ENCODE measurements at regions not wholly inside any gene's neighbourhood (a gene's known extent, or its start where the extent isn't known, plus 50 kb on each side); places are given as distances from the start of the nearest gene placed in this dataset.

DNA sequence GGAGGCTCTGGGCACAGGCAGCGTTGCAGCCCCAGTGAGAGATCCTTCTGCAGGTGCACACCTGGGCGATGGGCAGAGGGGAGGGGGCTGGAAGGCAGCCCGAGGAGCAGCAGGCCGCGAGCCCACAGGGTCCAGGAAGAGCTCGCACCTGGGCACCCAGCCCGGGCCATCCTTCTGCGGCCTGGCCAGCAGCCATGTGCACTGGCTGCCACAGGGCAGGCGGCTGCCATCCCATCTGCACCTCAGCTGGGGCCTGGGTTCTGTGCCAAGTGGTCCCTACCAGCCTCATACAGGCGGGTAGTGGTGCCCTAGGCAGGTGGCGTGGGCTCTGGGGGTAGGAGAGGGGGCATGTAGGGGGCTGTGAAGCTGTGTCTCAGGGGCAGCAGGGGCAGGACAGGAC is 197.2 kb downstream of the RBFOX3 start:
- TF ChIP-seq MXI1 (conservative IDR thresholded peaks at IDR 0.05; ENCODE audit: poor library complexity, severe bottlenecking) (no peak), EZH2 (IDR thresholded peaks at IDR 0.05; ENCODE audit: borderline replicate concordance, insufficient read depth, low read length, poor library complexity, severe bottlenecking) (no peak), TAF1 (IDR thresholded peaks at IDR 0.05; ENCODE audit: low read depth) (no peak), EP300 (conservative IDR thresholded peaks at IDR 0.05; ENCODE audit: poor library complexity, severe bottlenecking) (no peak), POLR2AphosphoS5 (IDR thresholded peaks at IDR 0.05) (no peak), RAD21 (conservative IDR thresholded peaks at IDR 0.05) (no peak), REST (IDR thresholded peaks at IDR 0.05; ENCODE audit: borderline replicate concordance) (no peak), SMC3 (conservative IDR thresholded peaks at IDR 0.05; ENCODE audit: poor library complexity) (no peak)
- H3K36me3 ChIP-seq (ENCODE audit: insufficient read depth, low read length) = no peaks in the 10 kb centered on the region
- H3K9me2 ChIP-seq (ENCODE audit: insufficient read depth, low read length) = no peaks in the 10 kb centered on the region
- H3F3A ChIP-seq (ENCODE audit: insufficient read depth, low read length, poor library complexity, severe bottlenecking) = no peaks in the 10 kb centered on the region
- no peak overlapping the region for H3K27ac ChIP-seq (ENCODE audit: low read length)
- H3K9me3 ChIP-seq (ENCODE audit: low read length) = no peaks in the 10 kb centered on the region
- H3K79me2 ChIP-seq (replicated peaks; ENCODE audit: insufficient read depth, low read length) = no peaks in the 10 kb centered on the region
- H3K4me2 ChIP-seq (ENCODE audit: low read length) = no peak overlapping the region
- no peak overlapping the region for H2AFZ ChIP-seq (ENCODE audit: low read depth, low read length)
- H3K4me3 ChIP-seq (ENCODE audit: low read length) = no peak overlapping the region
- H4K20me1 ChIP-seq (ENCODE audit: insufficient read depth) = no peaks in the 10 kb centered on the region
- H3K27me3 ChIP-seq (ENCODE audit: insufficient read depth, low read depth, low read length) = no peaks in the 10 kb centered on the region
- H3K9ac ChIP-seq (ENCODE audit: low read length) = no peak overlapping the region

DNA sequence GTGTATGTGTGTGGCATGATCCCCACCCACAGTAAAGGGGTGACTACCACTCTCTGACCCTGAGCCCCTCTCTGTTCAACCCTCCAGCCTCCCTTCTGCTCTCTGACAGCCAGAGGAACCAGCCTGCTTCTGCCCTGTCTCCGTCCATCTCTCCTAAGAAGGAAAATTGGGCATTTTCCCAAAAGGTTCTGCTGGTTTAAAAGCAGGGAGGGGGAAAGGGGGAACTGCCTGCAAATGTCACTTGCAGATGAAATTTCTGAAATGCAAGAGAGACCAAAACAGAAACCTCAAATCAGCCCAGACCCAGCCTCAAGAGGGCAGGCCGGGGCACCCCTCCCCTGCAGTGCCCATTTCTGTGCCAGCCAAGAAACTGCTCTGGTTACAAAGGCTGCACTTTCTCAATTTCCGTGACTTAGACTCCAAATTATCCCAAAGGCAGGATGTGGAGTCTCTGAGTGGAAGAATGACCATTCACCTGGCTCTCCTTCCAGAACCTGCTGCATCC is 197.9 kb downstream of the RBFOX3 start:
- Histone ChIP-seq H2AFZ (ENCODE audit: low read depth, low read length) (no peak overlapping the region), H3F3A (ENCODE audit: insufficient read depth, low read length, poor library complexity, severe bottlenecking) (no peaks in the 10 kb centered on the region), H3K9me2 (ENCODE audit: insufficient read depth, low read length) (no peaks in the 10 kb centered on the region), H3K27ac (ENCODE audit: low read length) (no peak overlapping the region), H3K79me2 (replicated peaks; ENCODE audit: insufficient read depth, low read length) (no peaks in the 10 kb centered on the region), H3K36me3 (ENCODE audit: insufficient read depth, low read length) (no peaks in the 10 kb centered on the region), H4K20me1 (ENCODE audit: insufficient read depth) (no peaks in the 10 kb centered on the region), H3K27me3 (ENCODE audit: insufficient read depth, low read depth, low read length) (no peaks in the 10 kb centered on the region), H3K9ac (ENCODE audit: low read length) (no peak overlapping the region), H3K4me3 (ENCODE audit: low read length) (no peak overlapping the region), H3K4me2 (ENCODE audit: low read length) (no peak overlapping the region), H3K9me3 (ENCODE audit: low read length) (no peaks in the 10 kb centered on the region)
- TF ChIP-seq CTCF (IDR thresholded peaks at IDR 0.05; ENCODE audit: poor library complexity, severe bottlenecking) (no peak), POLR2AphosphoS5 (IDR thresholded peaks at IDR 0.05) (no peak), RAD21 (conservative IDR thresholded peaks at IDR 0.05) (no peak), EZH2 (IDR thresholded peaks at IDR 0.05; ENCODE audit: borderline replicate concordance, insufficient read depth, low read length, poor library complexity, severe bottlenecking) (no peak), REST (IDR thresholded peaks at IDR 0.05; ENCODE audit: borderline replicate concordance) (no peak)

All from neural cell (in vitro differentiated cells).